ENCODE measurements at regions not wholly inside any gene's neighbourhood (a gene's known extent, or its start where the extent isn't known, plus 50 kb on each side); places are given as distances from the start of the nearest gene placed in this dataset.

- Mint-ChIP-seq H3K27me3 (peaks cover 18% of the 10 kb centered on the region), H3K27ac (no peak overlapping the region), H3K4me3 (no peak overlapping the region), H3K4me1 (no peaks in the 10 kb centered on the region), H3K9me3 (ENCODE audit: low read depth) (no peaks in the 10 kb centered on the region), H3K36me3 (ENCODE audit: low read depth) (no peaks in the 10 kb centered on the region)
- DNase-seq (no peak), ATAC-seq (no peak)
- intact Hi-C loops (cut with DNase I, micrococcal nuclease): no loop called here
- ChIA-PET POLR2A (no interaction called here), CTCF (no interaction called here)
Measured at GRCh38 chr1:34270181-34270580, 93.5 kb downstream of the C1orf94 start.

GRCh38 chr1:34272152-34272551 is 95.4 kb downstream of the C1orf94 start:
- no peaks in the 10 kb centered on the region for H3K9me3 Mint-ChIP-seq (ENCODE audit: low read depth)
- no peaks in the 10 kb centered on the region for H3K4me1 Mint-ChIP-seq
- ChIA-PET CTCF (no interaction called here), POLR2A (no interaction called here)
- DNase-seq (no peak), ATAC-seq (no peak)
- intact Hi-C loops (cut with DNase I, micrococcal nuclease): no loop called here
- H3K36me3 Mint-ChIP-seq (ENCODE audit: low read depth): no peaks in the 10 kb centered on the region
- H3K4me3 Mint-ChIP-seq: no peak overlapping the region
- H3K27ac Mint-ChIP-seq: no peak overlapping the region
- H3K27me3 Mint-ChIP-seq: peaks cover 14% of the 10 kb centered on the region

- H3K4me3 Mint-ChIP-seq: no peak overlapping the region
Measured at GRCh38 chr1:34275150-34275549, 98.4 kb downstream of the C1orf94 start.

GRCh38 chr1:34276606-34277005 is 99.9 kb downstream of the C1orf94 start:
- intact Hi-C loops (cut with DNase I, micrococcal nuclease): no loop called here
- ChIA-PET CTCF (no interaction called here), POLR2A (no interaction called here)
- Mint-ChIP-seq H3K27me3 (peaks cover 7% of the 10 kb centered on the region), H3K4me3 (no peak overlapping the region), H3K27ac (no peak overlapping the region), H3K4me1 (no peaks in the 10 kb centered on the region), H3K36me3 (ENCODE audit: low read depth) (no peaks in the 10 kb centered on the region), H3K9me3 (ENCODE audit: low read depth) (no peaks in the 10 kb centered on the region)
- ATAC-seq (no peak), DNase-seq (no peak)

More at GRCh38 chr1:34275150-34275549, 98.4 kb downstream of the C1orf94 start:
- Mint-ChIP-seq H3K36me3 (ENCODE audit: low read depth) (no peaks in the 10 kb centered on the region), H3K27me3 (peaks cover 10% of the 10 kb centered on the region), H3K9me3 (ENCODE audit: low read depth) (no peaks in the 10 kb centered on the region), H3K4me1 (no peaks in the 10 kb centered on the region), H3K27ac (no peak overlapping the region)
- CTCF ChIA-PET: no interaction called here
- ATAC-seq (no peak), DNase-seq (no peak)
- intact Hi-C loops (cut with DNase I, micrococcal nuclease): no loop called here
- POLR2A ChIA-PET: no interaction called here

GRCh38 chr1:34277150-34277549 is 100.4 kb downstream of the C1orf94 start:
- peaks cover 4% of the 10 kb centered on the region for H3K27me3 Mint-ChIP-seq
- ATAC-seq (no peak), DNase-seq (no peak)
- no peaks in the 10 kb centered on the region for H3K36me3 Mint-ChIP-seq (ENCODE audit: low read depth)
- no peak overlapping the region for H3K4me3 Mint-ChIP-seq
- H3K27ac Mint-ChIP-seq: no peak overlapping the region
- H3K4me1 Mint-ChIP-seq: no peaks in the 10 kb centered on the region
- intact Hi-C loops (cut with DNase I, micrococcal nuclease): no loop called here
- POLR2A ChIA-PET: no interaction called here
- CTCF ChIA-PET: interaction anchor here (0.6 kb wide), 1 partner anchor 183 kb away, joined by 3 read pairs; no protein-coding TSS in a partner anchor
- H3K9me3 Mint-ChIP-seq (ENCODE audit: low read depth): no peaks in the 10 kb centered on the region

GRCh38 chr1:34278211-34278610 is 101.5 kb downstream of the C1orf94 start:
- H3K9me3 Mint-ChIP-seq (ENCODE audit: low read depth): no peaks in the 10 kb centered on the region
- no peaks in the 10 kb centered on the region for H3K4me1 Mint-ChIP-seq
- ChIA-PET CTCF (no interaction called here), POLR2A (no interaction called here)
- ATAC-seq (no peak), DNase-seq (no peak)
- intact Hi-C loops (cut with DNase I, micrococcal nuclease): no loop called here
- no peak overlapping the region for H3K27ac Mint-ChIP-seq
- no peaks in the 10 kb centered on the region for H3K36me3 Mint-ChIP-seq (ENCODE audit: low read depth)
- peaks cover 6% of the 10 kb centered on the region for H3K27me3 Mint-ChIP-seq
- H3K4me3 Mint-ChIP-seq: no peak overlapping the region

GRCh38 chr1:34279971-34280370 is 103.3 kb downstream of the C1orf94 start:
- peaks cover 8% of the 10 kb centered on the region for H3K27me3 Mint-ChIP-seq
- no peak overlapping the region for H3K4me3 Mint-ChIP-seq
- ATAC-seq (no peak), DNase-seq (no peak)
- CTCF ChIA-PET: interaction anchor here (0.9 kb wide), 1 partner anchor 656 kb away, joined by 3 read pairs; no protein-coding TSS in a partner anchor
- intact Hi-C loops (cut with DNase I, micrococcal nuclease): no loop called here
- POLR2A ChIA-PET: no interaction called here
- H3K36me3 Mint-ChIP-seq (ENCODE audit: low read depth): no peaks in the 10 kb centered on the region
- no peaks in the 10 kb centered on the region for H3K9me3 Mint-ChIP-seq (ENCODE audit: low read depth)
- no peak overlapping the region for H3K27ac Mint-ChIP-seq
- no peaks in the 10 kb centered on the region for H3K4me1 Mint-ChIP-seq

- Mint-ChIP-seq H3K27ac (no peak overlapping the region), H3K4me1 (no peaks in the 10 kb centered on the region), H3K27me3 (peaks cover 8% of the 10 kb centered on the region), H3K9me3 (ENCODE audit: low read depth) (no peaks in the 10 kb centered on the region), H3K36me3 (ENCODE audit: low read depth) (no peaks in the 10 kb centered on the region), H3K4me3 (no peak overlapping the region)
- ChIA-PET CTCF (interaction anchor here (0.9 kb wide), 1 partner anchor 657 kb away, joined by 3 read pairs; no protein-coding TSS in a partner anchor), POLR2A (no interaction called here)
- DNase-seq (no peak), ATAC-seq (no peak)
- intact Hi-C loops (cut with DNase I, micrococcal nuclease): no loop called here
Measured at GRCh38 chr1:34280509-34280908, 103.8 kb downstream of the C1orf94 start.

GRCh38 chr1:34283142-34283541 is 106.4 kb downstream of the C1orf94 start:
- Mint-ChIP-seq H3K4me1 (no peaks in the 10 kb centered on the region), H3K27me3 (peaks cover 8% of the 10 kb centered on the region), H3K9me3 (ENCODE audit: low read depth) (no peaks in the 10 kb centered on the region), H3K36me3 (ENCODE audit: low read depth) (no peaks in the 10 kb centered on the region), H3K27ac (no peak overlapping the region), H3K4me3 (no peak overlapping the region)
- DNase-seq: no peak
- ATAC-seq: no peak
- CTCF ChIA-PET: interaction anchor here (0.6 kb wide), 1 partner anchor 42 kb away, joined by 4 read pairs; no protein-coding TSS in a partner anchor
- intact Hi-C loops (cut with DNase I, micrococcal nuclease): no loop called here
- POLR2A ChIA-PET: no interaction called here

GRCh38 chr1:34286511-34286910 is 109.8 kb downstream of the C1orf94 start:
- Mint-ChIP-seq H3K9me3 (ENCODE audit: low read depth) (no peaks in the 10 kb centered on the region), H3K27me3 (peaks cover 5% of the 10 kb centered on the region), H3K27ac (no peak overlapping the region), H3K4me1 (no peaks in the 10 kb centered on the region), H3K36me3 (ENCODE audit: low read depth) (no peaks in the 10 kb centered on the region), H3K4me3 (no peak overlapping the region)
- no peak for ATAC-seq
- ChIA-PET CTCF (no interaction called here), POLR2A (no interaction called here)
- intact Hi-C loops (cut with DNase I, micrococcal nuclease): no loop called here
- no peak for DNase-seq

- ChIA-PET CTCF (no interaction called here), POLR2A (no interaction called here)
- ATAC-seq: no peak
- no peaks in the 10 kb centered on the region for H3K36me3 Mint-ChIP-seq (ENCODE audit: low read depth)
- no peaks in the 10 kb centered on the region for H3K9me3 Mint-ChIP-seq (ENCODE audit: low read depth)
- no peaks in the 10 kb centered on the region for H3K4me1 Mint-ChIP-seq
- intact Hi-C loops (cut with DNase I, micrococcal nuclease): no loop called here
- peaks cover 9% of the 10 kb centered on the region for H3K27me3 Mint-ChIP-seq
- no peak overlapping the region for H3K27ac Mint-ChIP-seq
- no peak overlapping the region for H3K4me3 Mint-ChIP-seq
- DNase-seq: no peak
Measured at GRCh38 chr1:34290831-34291230, 114.1 kb downstream of the C1orf94 start.

- intact Hi-C loops (cut with DNase I, micrococcal nuclease): no loop called here
- DNase-seq (no peak), ATAC-seq (no peak)
- POLR2A ChIA-PET: no interaction called here
- peaks cover 9% of the 10 kb centered on the region for H3K27me3 Mint-ChIP-seq
- H3K9me3 Mint-ChIP-seq (ENCODE audit: low read depth): no peaks in the 10 kb centered on the region
- no peak overlapping the region for H3K4me3 Mint-ChIP-seq
- H3K4me1 Mint-ChIP-seq: no peaks in the 10 kb centered on the region
- CTCF ChIA-PET: no interaction called here
- no peak overlapping the region for H3K27ac Mint-ChIP-seq
- H3K36me3 Mint-ChIP-seq (ENCODE audit: low read depth): no peaks in the 10 kb centered on the region
Measured at GRCh38 chr1:34292472-34292871, 115.8 kb downstream of the C1orf94 start.

GRCh38 chr1:34296059-34296458 is 119.4 kb downstream of the C1orf94 start:
- CTCF ChIA-PET: no interaction called here
- no peak overlapping the region for H3K4me3 Mint-ChIP-seq
- H3K4me1 Mint-ChIP-seq: no peaks in the 10 kb centered on the region
- no peak for DNase-seq
- H3K27me3 Mint-ChIP-seq: peaks cover 9% of the 10 kb centered on the region
- intact Hi-C loops (cut with DNase I, micrococcal nuclease): no loop called here
- ATAC-seq: no peak
- POLR2A ChIA-PET: no interaction called here
- H3K27ac Mint-ChIP-seq: no peak overlapping the region
- no peaks in the 10 kb centered on the region for H3K9me3 Mint-ChIP-seq (ENCODE audit: low read depth)
- H3K36me3 Mint-ChIP-seq (ENCODE audit: low read depth): no peaks in the 10 kb centered on the region

Measured in activated CD4-positive, alpha-beta T cell treated with anti-CD3 and anti-CD28 coated beads for 36 hours (primary cell).